SH-SY5Y (cell line): ENCODE measurements at regions not wholly inside any gene's neighbourhood (a gene's known extent, or its start where the extent isn't known, plus 50 kb on each side); places are given as distances from the start of the nearest gene placed in this dataset.

Experiments
- GATA2 ChIP-seq: IDR thresholded peaks from 2 replicates; pipeline ENCODE4 v1.6.1; 2011; ENCODE audit warnings: mild to moderate bottlenecking, low read depth, low read length
- GATA3 ChIP-seq: IDR thresholded peaks from 2 replicates; pipeline ENCODE4 v1.6.1; 2011; ENCODE audit warnings: low read depth, mild to moderate bottlenecking, low read length, moderate library complexity

DNA sequence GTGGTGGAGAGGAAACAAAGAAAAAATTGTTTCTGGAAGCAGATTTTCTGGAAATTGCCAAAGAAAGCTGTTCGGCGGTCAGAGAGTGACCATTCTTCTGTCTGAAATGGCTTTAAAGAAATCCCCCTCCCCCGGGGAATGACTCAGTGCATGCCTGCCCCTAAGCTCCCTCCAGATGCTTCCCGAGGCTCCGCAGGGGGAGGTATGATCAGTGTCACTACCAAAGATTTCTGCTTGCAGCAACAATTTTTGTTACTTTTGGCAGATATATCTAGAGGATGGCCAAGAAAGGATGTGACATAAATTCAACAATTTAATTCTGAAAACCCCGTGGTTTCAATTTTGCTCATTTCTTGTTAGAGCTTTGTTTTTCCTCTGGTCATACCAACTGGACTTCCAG lies 163.9 kb downstream of the JCAD start:
- TF ChIP-seq GATA2 (no peak), GATA3 (no peak)
